ENCODE measurements at regions not wholly inside any gene's neighbourhood (a gene's known extent, or its start where the extent isn't known, plus 50 kb on each side); places are given as distances from the start of the nearest gene placed in this dataset.
A peak's percentile ranks its signal among the peaks of the same experiment; 100 is the strongest.

DNA sequence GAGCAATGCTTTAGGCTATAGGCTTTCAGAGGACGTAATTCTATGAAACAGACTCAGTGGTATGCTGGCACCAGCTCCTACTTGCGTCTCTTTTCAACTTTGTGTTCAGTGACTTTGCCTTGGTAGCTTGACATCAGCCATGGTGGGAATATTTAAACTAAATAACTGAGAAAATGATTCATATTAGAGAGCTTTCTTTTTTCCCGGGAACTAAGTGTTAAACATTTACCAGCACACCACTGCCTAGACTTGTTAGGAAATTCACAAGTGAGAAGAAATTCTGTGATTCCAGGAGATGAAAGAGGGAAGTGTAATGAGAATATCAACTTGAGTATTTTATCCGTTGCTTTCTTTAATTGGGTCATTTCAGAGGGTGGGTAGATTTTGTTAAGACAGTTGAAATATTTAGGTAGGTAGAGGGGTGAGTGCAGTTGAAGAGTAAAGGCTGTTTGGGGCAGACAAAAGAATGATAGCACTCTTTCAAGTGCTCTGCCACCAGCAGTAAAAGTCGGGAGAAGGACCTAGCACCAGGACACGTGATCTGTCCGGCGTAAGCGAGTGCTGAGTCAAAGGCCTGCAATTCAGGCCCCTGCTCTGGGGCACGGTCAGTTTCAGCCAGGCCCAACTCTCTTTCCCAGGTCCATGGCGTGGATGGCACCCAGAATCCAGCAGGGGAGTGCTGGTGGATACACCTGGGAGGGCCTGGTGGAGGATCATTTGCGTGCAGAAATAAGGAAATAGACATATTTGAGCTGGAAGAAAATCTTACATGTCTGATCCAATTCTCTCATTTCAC lies 206.3 kb downstream of the SNX10 start:
- in situ Hi-C loops (cut with MboI) (loop anchor here (25.0 kb wide), 1 partner anchor 111 kb away; no protein-coding TSS in a partner anchor), intact Hi-C loops (cut with micrococcal nuclease) (no loop called here)
- H3K9me1 ChIP-seq (ENCODE audit: control insufficient read depth, insufficient read depth, low read length) = no peaks in the 10 kb centered on the region
- POLR2A ChIA-PET = interaction anchor here (0.6 to 0.9 kb wide), 3 partner anchors 17 to 580 kb away, joined by 3 to 4 read pairs (median 3); no protein-coding TSS in a partner anchor
- H3K4me3 ChIP-seq = no peak overlapping the region
- H3K79me2 ChIP-seq (ENCODE audit: control insufficient read depth, insufficient read depth, low read length) = no peaks in the 10 kb centered on the region
- no peak for FAIRE-seq
- ATAC-seq = peak; percentile 93
- H3K27me3 ChIP-seq (ENCODE audit: control insufficient read depth in 2 of 2, insufficient read depth in 2 of 2, low read length in 2 of 2) = peaks cover 6 to 14% of the 10 kb centered on the region in 2 experiments; a peak in 4 of 5 replicates
- no TSS peak for BruUV-seq (replicated peaks)
- peak overlapping the region; percentile 86 for H2AFZ ChIP-seq (ENCODE audit: low read depth, low read length)
- no peak overlapping the region for H3K27ac ChIP-seq (ENCODE audit: extremely low read depth, low read depth, low read length)
- no peaks in the 10 kb centered on the region for H3K9me3 ChIP-seq (replicated peaks; ENCODE audit: control insufficient read depth, insufficient read depth, low read depth, low read length)
- peaks cover 3 to 5% of the 10 kb centered on the region in 2 experiments; a peak in 3 of 5 replicates for H3K4me1 ChIP-seq (replicated peaks in 1 of 2; ENCODE audit: control insufficient read depth in 2 of 2, insufficient read depth in 2 of 2, low read length in 2 of 2)
- H3K36me3 ChIP-seq (ENCODE audit: control insufficient read depth, insufficient read depth, low read length) = no peaks in the 10 kb centered on the region
- peak overlapping the region; percentile 28; the same call in 1 of the 2 replicates for H3K4me2 ChIP-seq (ENCODE audit: insufficient read depth, low read length)
- 19% methylated on average over 12 of the region's 12 CpGs for WGBS (ENCODE audit: insufficient coverage, low coverage, missing lambda C conversion rate)
- no peaks in the 10 kb centered on the region for H4K20me1 ChIP-seq (replicated peaks; ENCODE audit: control insufficient read depth, insufficient read depth, low read length)
- peak overlapping the region in 1 of 2 experiments; percentile 47; a peak in 3 of 4 replicates for H3K9ac ChIP-seq (ENCODE audit: insufficient read depth in 1 of 2, low read depth in 2 of 2, low read length in 2 of 2)
- DNase-seq (ENCODE audit: extremely low read depth in 1 of 4, low spot score in 3 of 4) = peak in 3 of 4 experiments; percentile 13 to 55 (median 40)
- CTCF ChIA-PET (ENCODE audit: low intra/inter-chr PET ratio) = no interaction called here
- TF ChIP-seq, protein P1, sequence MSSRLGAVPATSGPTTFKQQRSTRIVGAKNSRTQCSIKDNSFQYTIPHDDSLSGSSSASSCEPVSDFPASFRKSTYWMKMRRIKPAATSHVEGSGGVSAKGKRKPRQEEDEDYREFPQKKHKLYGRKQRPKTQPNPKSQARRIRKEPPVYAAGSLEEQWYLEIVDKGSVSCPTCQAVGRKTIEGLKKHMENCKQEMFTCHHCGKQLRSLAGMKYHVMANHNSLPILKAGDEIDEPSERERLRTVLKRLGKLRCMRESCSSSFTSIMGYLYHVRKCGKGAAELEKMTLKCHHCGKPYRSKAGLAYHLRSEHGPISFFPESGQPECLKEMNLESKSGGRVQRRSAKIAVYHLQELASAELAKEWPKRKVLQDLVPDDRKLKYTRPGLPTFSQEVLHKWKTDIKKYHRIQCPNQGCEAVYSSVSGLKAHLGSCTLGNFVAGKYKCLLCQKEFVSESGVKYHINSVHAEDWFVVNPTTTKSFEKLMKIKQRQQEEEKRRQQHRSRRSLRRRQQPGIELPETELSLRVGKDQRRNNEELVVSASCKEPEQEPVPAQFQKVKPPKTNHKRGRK (tag; IDR thresholded peaks at IDR 0.05) = no peak
- TF ChIP-seq ZBTB7A (IDR thresholded peaks at IDR 0.05; ENCODE audit: borderline replicate concordance, control insufficient read depth, low read depth, low read length) (no peak), SREBF1 (IDR thresholded peaks at IDR 0.05; ENCODE audit: borderline replicate concordance, low read depth, low read length) (no peak), MAFG (tag; conservative IDR thresholded peaks at IDR 0.05) (0 out of 2 replicates have a peak, but pooled peaks have one; percentile 26), EZH2 (IDR thresholded peaks at IDR 0.05; ENCODE audit: borderline replicate concordance, low read depth, low read length) (no peak)
- TF ChIP-seq, protein P2, sequence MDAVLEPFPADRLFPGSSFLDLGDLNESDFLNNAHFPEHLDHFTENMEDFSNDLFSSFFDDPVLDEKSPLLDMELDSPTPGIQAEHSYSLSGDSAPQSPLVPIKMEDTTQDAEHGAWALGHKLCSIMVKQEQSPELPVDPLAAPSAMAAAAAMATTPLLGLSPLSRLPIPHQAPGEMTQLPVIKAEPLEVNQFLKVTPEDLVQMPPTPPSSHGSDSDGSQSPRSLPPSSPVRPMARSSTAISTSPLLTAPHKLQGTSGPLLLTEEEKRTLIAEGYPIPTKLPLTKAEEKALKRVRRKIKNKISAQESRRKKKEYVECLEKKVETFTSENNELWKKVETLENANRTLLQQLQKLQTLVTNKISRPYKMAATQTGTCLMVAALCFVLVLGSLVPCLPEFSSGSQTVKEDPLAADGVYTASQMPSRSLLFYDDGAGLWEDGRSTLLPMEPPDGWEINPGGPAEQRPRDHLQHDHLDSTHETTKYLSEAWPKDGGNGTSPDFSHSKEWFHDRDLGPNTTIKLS (IDR thresholded peaks at IDR 0.05; ENCODE audit: borderline replicate concordance, low read depth) = no peak
- TF ChIP-seq, protein P3, sequence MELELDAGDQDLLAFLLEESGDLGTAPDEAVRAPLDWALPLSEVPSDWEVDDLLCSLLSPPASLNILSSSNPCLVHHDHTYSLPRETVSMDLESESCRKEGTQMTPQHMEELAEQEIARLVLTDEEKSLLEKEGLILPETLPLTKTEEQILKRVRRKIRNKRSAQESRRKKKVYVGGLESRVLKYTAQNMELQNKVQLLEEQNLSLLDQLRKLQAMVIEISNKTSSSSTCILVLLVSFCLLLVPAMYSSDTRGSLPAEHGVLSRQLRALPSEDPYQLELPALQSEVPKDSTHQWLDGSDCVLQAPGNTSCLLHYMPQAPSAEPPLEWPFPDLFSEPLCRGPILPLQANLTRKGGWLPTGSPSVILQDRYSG (tag; conservative IDR thresholded peaks at IDR 0.05; ENCODE audit: low read depth) = 0 out of 2 replicates have a peak, but pooled peaks have one; percentile 49
- TF ChIP-seq, protein P4, sequence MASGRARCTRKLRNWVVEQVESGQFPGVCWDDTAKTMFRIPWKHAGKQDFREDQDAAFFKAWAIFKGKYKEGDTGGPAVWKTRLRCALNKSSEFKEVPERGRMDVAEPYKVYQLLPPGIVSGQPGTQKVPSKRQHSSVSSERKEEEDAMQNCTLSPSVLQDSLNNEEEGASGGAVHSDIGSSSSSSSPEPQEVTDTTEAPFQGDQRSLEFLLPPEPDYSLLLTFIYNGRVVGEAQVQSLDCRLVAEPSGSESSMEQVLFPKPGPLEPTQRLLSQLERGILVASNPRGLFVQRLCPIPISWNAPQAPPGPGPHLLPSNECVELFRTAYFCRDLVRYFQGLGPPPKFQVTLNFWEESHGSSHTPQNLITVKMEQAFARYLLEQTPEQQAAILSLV (tag; IDR thresholded peaks at IDR 0.05) = no peak

All from K562 (cell line).